GM23338 (cell line): ENCODE measurements at regions not wholly inside any gene's neighbourhood (a gene's known extent, or its start where the extent isn't known, plus 50 kb on each side); places are given as distances from the start of the nearest gene placed in this dataset.

Source experiments
- POLR2AphosphoS5 ChIP-seq: IDR thresholded peaks from 2 replicates; pipeline ENCODE4 v1.6.1; 2016; ENCODE audit warnings: antibody characterized with exemption, low read depth
- REST ChIP-seq: IDR thresholded peaks from one replicate; pipeline ENCODE4 v1.6.1; 2018; ENCODE audit warnings: antibody characterized with exemption; ENCODE audit not compliant: unreplicated experiment
- TF ChIP-seq, protein P1 (sequence below), 2 experiments: fragments of 200-600 bp in 1 of 2; sonication (generic) in 1 of 2; conservative IDR thresholded peaks; 2 replicates each; pipeline versions ENCODE4 v1.5.1 to v1.6.1; 2016 to 2017; ENCODE audit warnings: antibody characterized with exemption in 2 of 2, low read depth in 2 of 2, mild to moderate bottlenecking in 2 of 2, moderate library complexity in 1 of 2

DNA sequence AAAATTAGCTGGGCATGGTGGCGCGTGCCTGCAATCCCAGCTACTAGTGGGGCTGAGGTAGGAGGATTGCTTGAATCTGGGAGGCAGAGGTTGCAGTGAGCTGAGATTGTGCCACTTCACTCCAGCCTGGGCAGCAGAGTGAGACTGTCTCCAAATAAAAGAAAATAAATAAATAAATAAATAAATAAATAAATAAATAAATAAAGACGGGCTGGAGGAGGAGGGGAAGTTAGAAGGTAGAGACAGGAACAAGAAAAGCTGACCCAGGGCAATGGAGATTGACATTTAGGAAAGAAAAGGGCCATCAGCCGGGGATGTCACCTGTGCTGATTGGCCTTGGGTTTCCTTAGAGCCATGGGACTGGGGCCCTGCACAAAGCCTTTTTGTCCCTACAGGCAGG lies 153.7 kb upstream of the IGSF21 start:
- TF ChIP-seq, protein P1, sequence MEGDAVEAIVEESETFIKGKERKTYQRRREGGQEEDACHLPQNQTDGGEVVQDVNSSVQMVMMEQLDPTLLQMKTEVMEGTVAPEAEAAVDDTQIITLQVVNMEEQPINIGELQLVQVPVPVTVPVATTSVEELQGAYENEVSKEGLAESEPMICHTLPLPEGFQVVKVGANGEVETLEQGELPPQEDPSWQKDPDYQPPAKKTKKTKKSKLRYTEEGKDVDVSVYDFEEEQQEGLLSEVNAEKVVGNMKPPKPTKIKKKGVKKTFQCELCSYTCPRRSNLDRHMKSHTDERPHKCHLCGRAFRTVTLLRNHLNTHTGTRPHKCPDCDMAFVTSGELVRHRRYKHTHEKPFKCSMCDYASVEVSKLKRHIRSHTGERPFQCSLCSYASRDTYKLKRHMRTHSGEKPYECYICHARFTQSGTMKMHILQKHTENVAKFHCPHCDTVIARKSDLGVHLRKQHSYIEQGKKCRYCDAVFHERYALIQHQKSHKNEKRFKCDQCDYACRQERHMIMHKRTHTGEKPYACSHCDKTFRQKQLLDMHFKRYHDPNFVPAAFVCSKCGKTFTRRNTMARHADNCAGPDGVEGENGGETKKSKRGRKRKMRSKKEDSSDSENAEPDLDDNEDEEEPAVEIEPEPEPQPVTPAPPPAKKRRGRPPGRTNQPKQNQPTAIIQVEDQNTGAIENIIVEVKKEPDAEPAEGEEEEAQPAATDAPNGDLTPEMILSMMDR (conservative IDR thresholded peaks at IDR 0.05; ENCODE audit: low read depth in 2 of 2), result no peak
- TF ChIP-seq POLR2AphosphoS5 (no peak), REST (no peak)
